ENCODE measurements at regions not wholly inside any gene's neighbourhood (a gene's known extent, or its start where the extent isn't known, plus 50 kb on each side); places are given as distances from the start of the nearest gene placed in this dataset.

DNA sequence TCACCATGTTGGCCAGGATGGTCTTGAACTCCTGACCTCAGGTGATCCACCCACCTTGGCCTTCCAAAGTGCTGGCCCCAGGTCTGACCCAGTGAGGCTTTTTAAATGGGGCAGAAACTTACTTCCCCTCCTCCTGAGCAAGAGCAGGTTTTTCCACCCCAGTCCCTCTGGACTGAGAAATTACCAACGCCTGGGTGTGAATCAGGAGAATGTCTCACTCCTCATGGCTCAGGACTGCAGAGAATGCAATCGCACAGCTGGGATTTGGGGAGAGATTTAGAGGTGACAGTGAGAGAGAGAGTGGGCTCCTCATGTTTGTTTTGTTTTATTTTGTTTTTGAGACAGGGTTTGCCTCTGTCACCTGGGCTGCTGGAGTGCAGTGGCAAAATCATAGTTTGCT, 203.6 kb downstream of the RAB11FIP4 start:
- intact Hi-C loops (cut with micrococcal nuclease), result no loop called here
- H3K27ac ChIP-seq (replicated peaks), result no peak overlapping the region

GRCh38 chr17:31594416-31594815, 202.9 kb downstream of the RAB11FIP4 start:
- no peak overlapping the region for H3K4me3 ChIP-seq
- H3K27ac ChIP-seq (replicated peaks), result peak overlapping the region; percentile 67
- peaks cover 24% of the 10 kb centered on the region for H3K4me1 ChIP-seq
- DNase-seq, result no peak
- intact Hi-C loops (cut with micrococcal nuclease), result no loop called here
- H3K27me3 ChIP-seq (ENCODE audit: low read depth), result no peaks in the 10 kb centered on the region
- H3K9me3 ChIP-seq (replicated peaks), result no peaks in the 10 kb centered on the region
- peaks cover 7% of the 10 kb centered on the region for H3K36me3 ChIP-seq
- TF ChIP-seq, protein P1, sequence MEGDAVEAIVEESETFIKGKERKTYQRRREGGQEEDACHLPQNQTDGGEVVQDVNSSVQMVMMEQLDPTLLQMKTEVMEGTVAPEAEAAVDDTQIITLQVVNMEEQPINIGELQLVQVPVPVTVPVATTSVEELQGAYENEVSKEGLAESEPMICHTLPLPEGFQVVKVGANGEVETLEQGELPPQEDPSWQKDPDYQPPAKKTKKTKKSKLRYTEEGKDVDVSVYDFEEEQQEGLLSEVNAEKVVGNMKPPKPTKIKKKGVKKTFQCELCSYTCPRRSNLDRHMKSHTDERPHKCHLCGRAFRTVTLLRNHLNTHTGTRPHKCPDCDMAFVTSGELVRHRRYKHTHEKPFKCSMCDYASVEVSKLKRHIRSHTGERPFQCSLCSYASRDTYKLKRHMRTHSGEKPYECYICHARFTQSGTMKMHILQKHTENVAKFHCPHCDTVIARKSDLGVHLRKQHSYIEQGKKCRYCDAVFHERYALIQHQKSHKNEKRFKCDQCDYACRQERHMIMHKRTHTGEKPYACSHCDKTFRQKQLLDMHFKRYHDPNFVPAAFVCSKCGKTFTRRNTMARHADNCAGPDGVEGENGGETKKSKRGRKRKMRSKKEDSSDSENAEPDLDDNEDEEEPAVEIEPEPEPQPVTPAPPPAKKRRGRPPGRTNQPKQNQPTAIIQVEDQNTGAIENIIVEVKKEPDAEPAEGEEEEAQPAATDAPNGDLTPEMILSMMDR (IDR thresholded peaks at IDR 0.05; ENCODE audit: borderline replicate concordance), result no peak

More for the DNA sequence above, 203.6 kb downstream of the RAB11FIP4 start:
- Histone ChIP-seq H3K4me3 (no peak overlapping the region), H3K9me3 (replicated peaks) (no peaks in the 10 kb centered on the region), H3K27me3 (ENCODE audit: low read depth) (no peaks in the 10 kb centered on the region), H3K36me3 (peaks cover 7% of the 10 kb centered on the region), H3K4me1 (peaks cover 24% of the 10 kb centered on the region)
- no peak for DNase-seq
- TF ChIP-seq, protein P1 (IDR thresholded peaks at IDR 0.05; ENCODE audit: borderline replicate concordance), result no peak

DNA sequence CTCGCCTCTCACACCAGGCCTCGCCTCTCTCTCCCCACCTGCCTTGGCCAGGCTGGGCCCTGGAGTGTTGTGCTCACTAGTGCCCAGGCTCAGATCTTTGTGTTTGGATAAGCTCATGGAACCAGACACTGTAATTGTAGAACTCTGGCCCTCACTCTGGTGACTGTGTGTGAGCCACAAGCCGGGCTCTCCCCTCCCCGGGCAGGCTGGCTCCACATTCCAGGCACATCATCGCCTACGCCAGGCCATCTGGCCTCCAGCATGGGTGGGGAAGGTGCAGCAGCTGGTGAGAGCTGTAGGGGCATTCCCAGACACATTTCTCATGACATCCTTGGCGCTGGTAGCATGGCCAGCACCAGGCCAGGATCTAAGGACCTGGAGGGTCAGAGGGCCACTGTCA, 202.3 kb downstream of the RAB11FIP4 start:
- H3K4me3 ChIP-seq, result no peak overlapping the region
- no peaks in the 10 kb centered on the region for H3K9me3 ChIP-seq (replicated peaks)
- TF ChIP-seq, protein P1 (IDR thresholded peaks at IDR 0.05; ENCODE audit: borderline replicate concordance), result no peak
- intact Hi-C loops (cut with micrococcal nuclease), result no loop called here
- H3K27ac ChIP-seq (replicated peaks), result peak overlapping the region; percentile 67
- no peaks in the 10 kb centered on the region for H3K27me3 ChIP-seq (ENCODE audit: low read depth)
- H3K4me1 ChIP-seq, result peaks cover 24% of the 10 kb centered on the region
- peaks cover 7% of the 10 kb centered on the region for H3K36me3 ChIP-seq
- DNase-seq, result peak; percentile 29

DNA sequence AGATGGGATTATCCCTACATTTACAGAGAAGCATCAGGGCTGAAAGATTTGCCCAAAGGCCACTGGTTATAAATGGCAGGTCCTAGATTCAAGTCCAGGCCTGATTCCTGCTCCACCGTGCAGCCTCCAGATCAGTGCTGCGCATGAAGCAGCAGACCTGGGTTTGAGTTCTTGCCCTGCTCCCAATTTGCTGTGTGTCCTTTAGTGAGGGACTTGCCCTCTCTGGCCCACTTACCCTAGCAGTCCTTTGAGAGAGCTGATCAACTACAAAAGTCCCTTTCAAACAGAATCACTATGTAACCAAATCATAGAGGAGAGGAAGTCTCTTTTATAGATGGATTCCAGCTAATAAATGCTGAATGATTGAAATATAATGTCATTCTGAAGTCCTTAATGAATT, 200.4 kb downstream of the RAB11FIP4 start:
- Histone ChIP-seq H3K36me3 (peaks cover 7% of the 10 kb centered on the region), H3K27me3 (ENCODE audit: low read depth) (no peaks in the 10 kb centered on the region), H3K4me1 (peaks cover 26% of the 10 kb centered on the region), H3K27ac (replicated peaks) (no peak overlapping the region), H3K4me3 (no peak overlapping the region), H3K9me3 (replicated peaks) (no peaks in the 10 kb centered on the region)
- DNase-seq, result no peak
- intact Hi-C loops (cut with micrococcal nuclease), result no loop called here
- TF ChIP-seq, protein P1 (IDR thresholded peaks at IDR 0.05; ENCODE audit: borderline replicate concordance), result no peak

- intact Hi-C loops (cut with micrococcal nuclease), result no loop called here
- H3K36me3 ChIP-seq, result peaks cover 7% of the 10 kb centered on the region
- H3K4me3 ChIP-seq, result no peak overlapping the region
- no peak overlapping the region for H3K27ac ChIP-seq (replicated peaks)
- TF ChIP-seq, protein P1 (IDR thresholded peaks at IDR 0.05; ENCODE audit: borderline replicate concordance), result no peak
- no peaks in the 10 kb centered on the region for H3K27me3 ChIP-seq (ENCODE audit: low read depth)
- H3K9me3 ChIP-seq (replicated peaks), result no peaks in the 10 kb centered on the region
- H3K4me1 ChIP-seq, result peaks cover 7% of the 10 kb centered on the region
- DNase-seq, result no peak
Measured at GRCh38 chr17:31588512-31588911, 197.0 kb downstream of the RAB11FIP4 start.

DNA sequence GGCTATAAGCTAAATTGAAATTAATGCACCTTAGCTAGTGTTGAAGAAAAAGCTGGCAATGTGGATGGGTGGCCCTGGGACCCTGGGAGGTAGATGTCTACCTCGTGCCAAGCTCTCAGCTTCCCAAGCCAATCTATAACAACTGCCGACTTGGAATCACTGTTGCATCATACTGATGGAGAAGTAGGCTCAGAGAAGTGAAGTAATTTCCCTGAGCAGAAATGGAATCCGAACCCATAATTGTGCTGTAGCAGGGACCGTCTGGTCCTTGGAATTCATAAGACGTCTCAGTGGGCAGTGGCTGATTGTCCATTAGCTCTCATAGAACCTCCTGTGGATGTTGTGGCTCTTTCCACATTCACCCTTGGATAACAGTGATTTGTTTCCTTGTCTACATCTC, 196.6 kb downstream of the RAB11FIP4 start:
- Histone ChIP-seq H3K36me3 (peaks cover 7% of the 10 kb centered on the region), H3K27me3 (ENCODE audit: low read depth) (no peaks in the 10 kb centered on the region), H3K4me1 (peaks cover 7% of the 10 kb centered on the region), H3K4me3 (no peak overlapping the region), H3K27ac (replicated peaks) (no peak overlapping the region), H3K9me3 (replicated peaks) (no peaks in the 10 kb centered on the region)
- DNase-seq, result no peak
- TF ChIP-seq, protein P1 (IDR thresholded peaks at IDR 0.05; ENCODE audit: borderline replicate concordance), result no peak
- intact Hi-C loops (cut with micrococcal nuclease), result no loop called here
